Upper lobe of right lung (tissue), 1 donor: ENCODE measurements at regions not wholly inside any gene's neighbourhood (a gene's known extent, or its start where the extent isn't known, plus 50 kb on each side); places are given as distances from the start of the nearest gene placed in this dataset.
"Not testable (repeated sequence)": the region's sequence is repeated elsewhere in the genome, so short reads cannot be mapped to it uniquely, and the experiment has no call there.

Experiments used
- ATAC-seq: fragments of 200-7000 bp; cut with Tn5 transposase; one replicate; pipeline ENCODE4 v1.9.1; 2020; ENCODE audit warnings: mild to moderate bottlenecking, moderate library complexity
- DNase-seq: peaks from one replicate; pipeline ENCODE4 v3.0.0-alpha.2; 2020
- H3K27ac ChIP-seq: fragments of 200-600 bp; one replicate; pipeline ENCODE4 v1.8.0; 2022
- H3K27me3 ChIP-seq: fragments of 200-600 bp; one replicate; pipeline ENCODE4 v1.8.0; 2022; ENCODE audit warnings: mild to moderate bottlenecking
- H3K36me3 ChIP-seq: fragments of 200-600 bp; one replicate; pipeline ENCODE4 v1.8.0; 2022
- H3K4me1 ChIP-seq: fragments of 200-600 bp; one replicate; pipeline ENCODE4 v1.8.0; 2022
- H3K4me3 ChIP-seq: fragments of 200-600 bp; one replicate; pipeline ENCODE4 v1.8.0; 2022; ENCODE audit warnings: mild to moderate bottlenecking
- H3K9me3 ChIP-seq: fragments of 200-600 bp; one replicate; pipeline ENCODE4 v1.8.0; 2022
- intact Hi-C: fragments of 100-400 bp; cut with DNase I; formaldehyde crosslinking; loops from one replicate; pipeline ENCODE4 v1.11.0; 2022
- donor health status: DM: no; HTN: yes; CAD: no; lungs with severe emphysema.

DNA sequence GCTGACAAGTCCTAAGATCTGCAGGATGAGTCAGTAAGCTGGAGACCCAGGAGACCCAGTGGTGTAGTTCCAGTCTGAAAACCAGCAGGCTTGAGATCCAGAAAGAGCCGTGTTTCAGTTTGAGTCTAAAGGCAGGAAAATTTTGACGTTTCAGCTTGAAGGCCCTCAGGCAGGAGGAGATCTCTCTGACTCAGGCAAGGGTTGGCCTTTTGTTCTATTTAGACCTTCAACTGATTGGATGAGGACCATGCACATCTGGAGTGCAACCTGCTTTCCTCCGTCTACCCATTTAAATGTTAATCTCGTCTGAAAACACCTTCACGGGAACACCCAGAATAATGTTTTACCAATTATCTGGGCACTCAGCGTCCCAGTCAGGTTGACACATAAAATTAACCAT, 69.5 kb downstream of the NPIPA7 start:
- H3K9me3 ChIP-seq, H3K4me1 ChIP-seq, H3K4me3 ChIP-seq, H3K36me3 ChIP-seq, H3K27me3 ChIP-seq, DNase-seq, intact Hi-C loops, H3K27ac ChIP-seq, ATAC-seq: not testable (repeated sequence)

- H3K4me3 ChIP-seq, H3K27ac ChIP-seq, H3K4me1 ChIP-seq, H3K9me3 ChIP-seq, ATAC-seq, DNase-seq, intact Hi-C loops, H3K27me3 ChIP-seq, H3K36me3 ChIP-seq: not testable (repeated sequence)
Observed at GRCh38 chr16:16449712-16450237, 70.8 kb downstream of the NPIPA7 start.

DNA sequence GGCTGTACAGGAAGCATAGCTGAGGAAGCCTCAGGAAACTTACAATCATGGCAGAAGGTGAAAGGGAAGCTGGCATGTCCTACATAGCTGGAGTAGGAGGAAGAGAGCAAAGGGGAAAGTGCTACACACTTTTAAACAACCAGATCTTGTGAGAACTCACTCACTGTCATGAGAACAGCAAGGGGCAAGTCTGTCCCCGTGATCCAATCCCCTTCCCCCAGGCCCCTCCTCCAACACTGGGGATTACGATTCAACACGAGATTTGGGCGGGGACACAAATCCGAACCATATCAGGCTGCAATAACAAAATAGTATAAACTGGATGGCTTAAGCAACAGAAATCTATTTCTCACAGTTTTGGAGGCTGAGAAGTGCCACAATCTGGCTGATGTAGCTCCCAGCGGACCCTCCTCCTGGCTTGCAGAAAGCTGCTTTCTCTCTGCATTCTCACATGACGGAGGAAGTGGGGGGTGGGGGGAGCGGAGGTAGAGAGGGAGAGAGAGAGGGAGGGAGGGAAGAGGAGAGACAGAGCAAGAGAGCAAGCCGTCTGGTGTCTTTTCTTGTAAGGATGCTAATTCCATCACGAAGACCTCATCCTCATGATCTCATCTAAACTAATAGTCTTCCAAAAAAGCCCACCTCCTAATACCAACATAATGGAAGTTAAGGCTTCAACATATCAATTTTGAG, 72.9 kb downstream of the NPIPA7 start:
- intact Hi-C loops = not testable (repeated sequence)

GRCh38 chr16:16458579-16458978, 79.6 kb downstream of the NPIPA7 start:
- H3K27ac ChIP-seq, H3K4me3 ChIP-seq, ATAC-seq, H3K27me3 ChIP-seq, H3K4me1 ChIP-seq, intact Hi-C loops, DNase-seq, H3K9me3 ChIP-seq, H3K36me3 ChIP-seq: not testable (repeated sequence)

More for the DNA sequence above, 72.9 kb downstream of the NPIPA7 start:
- not testable (repeated sequence) for H3K36me3 ChIP-seq, H3K27ac ChIP-seq, H3K4me1 ChIP-seq, H3K4me3 ChIP-seq, DNase-seq, H3K9me3 ChIP-seq, H3K27me3 ChIP-seq, ATAC-seq

- DNase-seq, H3K9me3 ChIP-seq, H3K27me3 ChIP-seq, H3K4me3 ChIP-seq, H3K36me3 ChIP-seq, H3K4me1 ChIP-seq, ATAC-seq, H3K27ac ChIP-seq, intact Hi-C loops: not testable (repeated sequence)
Observed at GRCh38 chr16:16463792-16464191, 84.9 kb downstream of the NPIPA7 start.

GRCh38 chr16:16488919-16489318, 110.0 kb downstream of the NPIPA7 start:
- H3K36me3 ChIP-seq, H3K9me3 ChIP-seq, intact Hi-C loops, H3K27me3 ChIP-seq, ATAC-seq, H3K4me1 ChIP-seq, H3K4me3 ChIP-seq, H3K27ac ChIP-seq, DNase-seq: not testable (repeated sequence)

DNA sequence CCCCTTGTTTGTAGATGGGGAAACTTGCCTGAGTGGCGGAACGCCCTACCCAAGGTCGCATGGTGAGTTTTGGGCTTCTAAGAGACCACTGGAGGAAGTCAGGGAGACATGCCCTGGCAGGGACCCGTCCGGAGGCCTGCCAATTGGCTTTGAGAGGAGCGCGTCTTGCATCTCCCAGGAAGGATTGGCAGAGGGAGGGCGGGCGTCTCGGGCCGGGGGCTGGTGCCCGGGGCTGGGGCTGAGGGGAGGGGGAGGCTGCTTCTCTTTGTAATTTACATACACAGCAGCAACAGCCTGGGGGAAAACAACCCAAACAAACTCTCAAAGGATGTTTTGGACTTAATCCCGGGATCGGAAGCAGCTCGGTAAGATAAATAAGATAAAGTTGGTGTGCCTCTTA, 110.5 kb downstream of the NPIPA7 start:
- DNase-seq, H3K36me3 ChIP-seq, H3K27me3 ChIP-seq, H3K27ac ChIP-seq, H3K9me3 ChIP-seq, H3K4me1 ChIP-seq, H3K4me3 ChIP-seq, intact Hi-C loops, ATAC-seq: not testable (repeated sequence)

- H3K36me3 ChIP-seq, H3K4me1 ChIP-seq, H3K4me3 ChIP-seq, intact Hi-C loops, DNase-seq, H3K27ac ChIP-seq, ATAC-seq, H3K27me3 ChIP-seq, H3K9me3 ChIP-seq: not testable (repeated sequence)
Observed at GRCh38 chr16:16494114-16494513, 115.2 kb downstream of the NPIPA7 start.

GRCh38 chr16:16494998-16495397, 116.1 kb downstream of the NPIPA7 start:
- DNase-seq, intact Hi-C loops, H3K27me3 ChIP-seq, H3K9me3 ChIP-seq, H3K36me3 ChIP-seq, H3K4me3 ChIP-seq, ATAC-seq, H3K27ac ChIP-seq, H3K4me1 ChIP-seq: not testable (repeated sequence)

- H3K4me1 ChIP-seq, intact Hi-C loops, H3K27me3 ChIP-seq, H3K27ac ChIP-seq, DNase-seq, ATAC-seq, H3K9me3 ChIP-seq, H3K4me3 ChIP-seq, H3K36me3 ChIP-seq: not testable (repeated sequence)
Observed at GRCh38 chr16:16499875-16500274, 120.9 kb downstream of the NPIPA7 start.

DNA sequence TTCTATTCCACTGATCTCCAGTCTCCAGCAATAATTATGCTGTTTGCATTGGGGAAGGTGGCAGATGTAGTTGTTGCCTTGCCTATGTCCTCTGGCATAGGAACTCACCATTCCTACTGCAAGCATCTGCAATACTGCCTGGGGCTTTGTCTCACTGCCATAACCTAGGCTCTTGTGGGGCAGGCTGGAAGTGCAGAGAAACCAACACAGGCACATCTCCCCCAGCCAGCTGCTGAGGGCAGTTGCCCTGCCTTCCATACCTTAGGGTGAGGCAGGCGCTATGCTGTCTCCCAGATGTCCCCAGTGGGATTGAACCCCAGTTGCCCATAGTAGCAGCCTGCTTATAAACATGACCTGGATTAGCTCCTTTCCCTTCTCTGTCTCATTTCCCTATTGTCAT, 128.1 kb downstream of the NPIPA7 start:
- intact Hi-C loops, H3K36me3 ChIP-seq, H3K9me3 ChIP-seq, ATAC-seq, H3K4me1 ChIP-seq, H3K27me3 ChIP-seq, H3K4me3 ChIP-seq, DNase-seq, H3K27ac ChIP-seq: not testable (repeated sequence)

DNA sequence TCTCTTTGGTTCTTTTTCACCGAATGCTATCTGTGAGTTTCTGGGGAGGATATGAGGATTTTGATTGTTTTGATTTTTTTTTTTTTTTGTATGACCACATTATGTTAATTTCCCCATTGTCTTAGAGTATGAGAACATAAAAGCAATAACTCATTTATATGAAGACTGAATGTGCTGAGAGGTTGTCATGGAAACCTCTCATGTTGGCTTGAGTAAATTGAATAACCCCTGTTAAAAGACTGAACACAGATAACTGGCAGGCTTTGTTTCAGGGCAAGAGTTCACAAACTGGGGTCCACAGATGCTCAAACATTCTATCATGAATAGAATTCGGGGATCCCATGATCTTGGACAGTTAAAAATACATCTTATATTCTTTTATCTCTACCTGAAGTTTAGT, 129.4 kb downstream of the NPIPA7 start:
- H3K27ac ChIP-seq, intact Hi-C loops, H3K4me1 ChIP-seq, H3K4me3 ChIP-seq, H3K9me3 ChIP-seq, ATAC-seq, H3K27me3 ChIP-seq, H3K36me3 ChIP-seq, DNase-seq: not testable (repeated sequence)

- H3K9me3 ChIP-seq, intact Hi-C loops, H3K36me3 ChIP-seq, H3K4me3 ChIP-seq, DNase-seq, H3K4me1 ChIP-seq, H3K27me3 ChIP-seq, H3K27ac ChIP-seq, ATAC-seq: not testable (repeated sequence)
Observed at GRCh38 chr16:16519395-16519794, 140.5 kb downstream of the NPIPA7 start.

DNA sequence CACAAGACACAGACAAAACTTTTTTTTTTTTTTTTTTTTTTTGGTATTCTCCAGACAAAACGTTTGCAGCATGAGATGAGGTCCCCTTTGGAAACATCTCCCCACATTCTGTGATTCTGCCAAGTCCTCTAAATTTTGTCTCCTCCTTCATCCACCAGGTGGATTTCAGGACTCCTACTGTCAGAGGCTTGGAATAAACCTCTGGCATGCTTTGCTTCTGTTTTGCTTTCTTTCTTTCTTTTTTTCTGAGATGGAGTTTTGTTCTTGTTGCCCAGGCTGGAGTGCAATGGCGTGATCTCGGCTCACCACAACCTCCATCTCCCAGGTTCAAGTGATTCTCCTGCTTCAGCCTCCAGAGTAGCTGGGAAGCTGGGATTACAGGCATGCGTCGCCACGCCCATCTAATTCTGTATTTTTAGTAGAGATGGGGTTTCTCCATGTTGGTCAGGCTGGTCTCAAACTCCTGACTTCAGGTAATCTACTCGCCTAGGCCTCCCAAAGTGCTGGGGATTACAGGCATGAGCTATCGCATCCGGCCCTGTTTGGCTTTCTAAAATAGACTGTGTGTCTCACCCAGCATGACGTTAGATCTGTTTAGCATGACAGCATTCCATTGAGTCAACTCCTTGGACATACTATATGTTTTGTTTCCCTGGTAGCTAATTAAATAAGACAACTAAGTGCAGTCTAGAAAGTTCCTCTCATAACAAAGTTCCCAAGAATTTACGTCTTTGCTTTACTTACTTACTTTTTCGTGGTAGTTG, 142.5 kb downstream of the NPIPA7 start:
- DNase-seq, ATAC-seq, H3K4me3 ChIP-seq, H3K27ac ChIP-seq, H3K4me1 ChIP-seq, H3K36me3 ChIP-seq, H3K27me3 ChIP-seq, intact Hi-C loops, H3K9me3 ChIP-seq: not testable (repeated sequence)
